ENCODE measurements at regions not wholly inside any gene's neighbourhood (a gene's known extent, or its start where the extent isn't known, plus 50 kb on each side); places are given as distances from the start of the nearest gene placed in this dataset.

GRCh38 chr21:29245104-29245643 is 53.5 kb upstream of the BACH1 start:
- Histone ChIP-seq H3K27ac (no peak overlapping the region), H3K4me1 (no peaks in the 10 kb centered on the region), H3K27me3 (no peaks in the 10 kb centered on the region), H3K4me3 (no peak overlapping the region), H3K36me3 (no peaks in the 10 kb centered on the region), H3K9me3 (no peaks in the 10 kb centered on the region)
- TF ChIP-seq POLR2A (IDR thresholded peaks at IDR 0.05) (no peak), CTCF (IDR thresholded peaks at IDR 0.05) (no peak)
- DNase-seq = no peak

- Histone ChIP-seq H3K27ac (no peak overlapping the region), H3K27me3 (no peaks in the 10 kb centered on the region), H3K4me3 (no peak overlapping the region), H3K36me3 (no peaks in the 10 kb centered on the region), H3K4me1 (no peaks in the 10 kb centered on the region), H3K9me3 (no peaks in the 10 kb centered on the region)
- no peak for TF ChIP-seq POLR2A (IDR thresholded peaks at IDR 0.05)
- TF ChIP-seq CTCF (IDR thresholded peaks at IDR 0.05) = no peak
- no peak for DNase-seq
These were observed 52.9 kb upstream of the BACH1 start for GRCh38 chr21:29245863-29246262.

DNA sequence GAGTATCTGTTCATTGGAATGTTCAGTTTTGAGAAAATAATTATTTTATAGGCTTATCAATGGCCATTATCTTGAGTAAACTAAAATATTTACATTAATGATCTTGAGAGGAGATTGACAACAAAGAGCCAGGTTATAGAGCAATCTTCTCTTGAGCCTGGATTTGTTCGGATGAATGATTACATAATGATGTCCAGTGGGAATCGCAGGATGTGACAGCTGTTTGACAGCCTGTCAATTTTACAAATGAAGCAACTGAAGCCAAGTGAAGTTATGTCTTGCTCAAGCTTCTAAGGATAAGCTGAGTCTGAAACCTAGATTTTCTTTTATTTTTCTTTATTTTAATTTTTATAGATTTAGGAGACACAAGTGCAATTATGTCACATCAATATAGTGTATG is 52.1 kb upstream of the BACH1 start:
- Histone ChIP-seq H3K27me3 (no peaks in the 10 kb centered on the region), H3K36me3 (no peaks in the 10 kb centered on the region), H3K4me3 (no peak overlapping the region), H3K4me1 (no peaks in the 10 kb centered on the region), H3K9me3 (no peaks in the 10 kb centered on the region), H3K27ac (no peak overlapping the region)
- TF ChIP-seq POLR2A (IDR thresholded peaks at IDR 0.05) (no peak), CTCF (IDR thresholded peaks at IDR 0.05) (no peak)
- DNase-seq = no peak

DNA sequence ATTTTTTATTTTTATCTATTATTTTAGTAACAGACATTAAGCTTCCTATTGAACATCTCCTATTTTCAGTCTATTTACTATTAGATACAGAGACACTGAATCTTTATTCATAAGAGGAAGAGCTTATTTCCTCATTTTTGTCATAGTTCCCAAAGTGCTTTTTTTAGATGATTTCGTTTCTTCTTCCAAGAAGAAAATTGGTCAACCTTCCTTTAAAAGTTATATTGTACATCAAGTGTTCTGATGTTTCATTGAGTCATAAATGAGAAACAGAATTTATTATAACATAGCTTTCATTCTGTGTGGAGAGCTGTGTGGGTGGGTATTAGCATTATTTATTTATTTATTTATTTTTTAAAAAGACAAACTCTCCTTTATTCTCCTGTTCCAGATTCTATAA is 50.6 kb upstream of the BACH1 start:
- no peaks in the 10 kb centered on the region for H3K27me3 ChIP-seq
- H3K36me3 ChIP-seq = no peaks in the 10 kb centered on the region
- no peak for TF ChIP-seq CTCF (IDR thresholded peaks at IDR 0.05)
- TF ChIP-seq POLR2A (IDR thresholded peaks at IDR 0.05) = no peak
- no peak overlapping the region for H3K27ac ChIP-seq
- no peak overlapping the region for H3K4me3 ChIP-seq
- H3K9me3 ChIP-seq = peaks cover 0 to 3% (median 0%) of the 10 kb centered on the region in 4 donors
- DNase-seq = no peak
- H3K4me1 ChIP-seq = no peaks in the 10 kb centered on the region

Measured in Peyer's patch (tissue), 4 donors.